HepG2 (cell line): ENCODE measurements at regions not wholly inside any gene's neighbourhood (a gene's known extent, or its start where the extent isn't known, plus 50 kb on each side); places are given as distances from the start of the nearest gene placed in this dataset.

Experiments
- ATAC-seq: fragments of 200-7000 bp; cut with Tn5 transposase; 3 replicates; pipeline ENCODE4 v1.9.1; 2020; ENCODE audit warnings: mild to moderate bottlenecking, moderate library complexity
- BruUV-seq: library from RNA; stranded (reverse); fragments of 400-500 nt; replicated peaks from 2 replicates; lab custom pipeline; 2021; lab: Mats Ljungman, UMichigan
- CTCF ChIA-PET: fragments of 300-600 bp; formaldehyde crosslinking; extraction: SDS; loops from one replicate; lab custom pipeline; 2021; ENCODE audit warnings: low total read pairs, inconsistent platforms, low intra/inter-chr PET ratio; lab: Yijun Ruan, JAX
- POLR2A ChIA-PET: fragments of 350-600 bp; sonication (Branson Sonifier 250); formaldehyde crosslinking; loops from one replicate; lab custom pipeline; 2020; ENCODE audit warnings: antibody characterized with exemption, inconsistent platforms; lab: Yijun Ruan, JAX
- DNase-seq: peaks from one replicate; pipeline ENCODE4 v3.0.0-alpha.2; 2015; ENCODE audit warnings: low spot score
- FAIRE-seq: peaks from 3 replicates; lab custom pipeline; 2011; peaks lifted over from hg19 to GRCh38; lab: Jason Lieb, UNC
- H2AFZ ChIP-seq: one replicate; pipeline ENCODE4 v1.6.1; 2011; ENCODE audit warnings: low read length, inconsistent platforms
- H3K27ac ChIP-seq: fragments of 300-600 bp; 3 replicates; pipeline ENCODE4 v1.8.0; 2011; ENCODE audit warnings: mixed run types, mild to moderate bottlenecking, mixed read lengths, low read length, inconsistent platforms; ENCODE audit not compliant: insufficient read depth; ENCODE audit errors: extremely low read length
- H3K27me3 ChIP-seq, 2 experiments: fragments of 200-600 bp in 1 of 2; 2 replicates in 1 of 2; 3 replicates in 1 of 2; pipeline versions ENCODE4 v1.6.0 to v1.8.0; 2011; ENCODE audit warnings: low read length in 2 of 2, mild to moderate bottlenecking in 2 of 2, moderate library complexity in 2 of 2, inconsistent platforms in 1 of 2; ENCODE audit not compliant: insufficient read depth in 2 of 2, control insufficient read depth in 1 of 2
- H3K36me3 ChIP-seq, 2 experiments: fragments of 200-600 bp in 1 of 2; replicated peaks in 1 of 2; 2 replicates in 1 of 2; 3 replicates in 1 of 2; pipeline versions ENCODE4 v1.5.1 to v1.8.0; 2011; ENCODE audit warnings: low read length in 2 of 2, inconsistent platforms in 1 of 2; ENCODE audit not compliant: insufficient read depth in 2 of 2, control insufficient read depth in 1 of 2
- H3K4me1 ChIP-seq: 2 replicates; pipeline ENCODE4 v1.5.1; 2012; ENCODE audit warnings: low read length, inconsistent platforms; ENCODE audit not compliant: insufficient read depth
- H3K4me2 ChIP-seq: 2 replicates; pipeline ENCODE4 v1.6.0; 2011; ENCODE audit warnings: low read depth, low read length, inconsistent platforms
- H3K4me3 ChIP-seq, 3 experiments: fragments of 200-600 bp in 1 of 3; sonication (generic), shearing (Covaris generic) in 1 of 3; replicated peaks in 1 of 3; 2 replicates each; pipeline ENCODE4 v1.5.1; 2011 to 2016; ENCODE audit warnings: low read length in 3 of 3, inconsistent platforms in 2 of 3, low read depth in 2 of 3, mild to moderate bottlenecking in 2 of 3, control low read depth in 1 of 3, mixed read lengths in 1 of 3; ENCODE audit not compliant: insufficient read depth in 1 of 3
- H3K79me2 ChIP-seq: one replicate; pipeline ENCODE4 v1.6.1; 2011; ENCODE audit warnings: low read length, inconsistent platforms; ENCODE audit not compliant: insufficient read depth
- H3K9ac ChIP-seq: 2 replicates; pipeline ENCODE4 v1.6.0; 2011; ENCODE audit warnings: mild to moderate bottlenecking, low read depth, low read length, inconsistent platforms; ENCODE audit not compliant: insufficient read depth
- H3K9me3 ChIP-seq: 2 replicates; pipeline ENCODE4 v1.5.1; 2012; ENCODE audit warnings: mild to moderate bottlenecking, low read length
- H4K20me1 ChIP-seq: 2 replicates; pipeline ENCODE4 v1.6.0; 2011; ENCODE audit warnings: inconsistent platforms, mild to moderate bottlenecking, low read length, moderate library complexity; ENCODE audit not compliant: insufficient read depth
- AGO1 ChIP-seq: fragments of 200-400 bp; formaldehyde crosslinking; IDR thresholded peaks from 2 replicates; pipeline ENCODE4 v1.6.1; 2017; ENCODE audit warnings: mild to moderate bottlenecking, low read depth, low read length, moderate library complexity; ENCODE audit not compliant: poor library complexity, severe bottlenecking
- CENPT ChIP-seq: sonication (generic); formaldehyde crosslinking; IDR thresholded peaks from 2 replicates; pipeline ENCODE4 v1.8.0; 2022; ENCODE audit warnings: low read depth, mild to moderate bottlenecking, moderate library complexity, missing genetic modification reagents
- FOXO1 ChIP-seq: sonication (generic); formaldehyde crosslinking; IDR thresholded peaks from 2 replicates; pipeline ENCODE4 v1.4.0; 2020; ENCODE audit warnings: missing genetic modification reagents
- FUBP1 ChIP-seq: sonication (generic); formaldehyde crosslinking; IDR thresholded peaks from 2 replicates; pipeline ENCODE4 v1.5.1; 2020; ENCODE audit warnings: missing genetic modification reagents, mild to moderate bottlenecking, borderline replicate concordance
- GATAD2A ChIP-seq: IDR thresholded peaks from 2 replicates; pipeline ENCODE4 v1.6.1; 2016
- HHEX ChIP-seq: IDR thresholded peaks from 2 replicates; pipeline ENCODE4 v1.6.1; 2016; ENCODE audit warnings: control low read depth
- HOMEZ ChIP-seq: IDR thresholded peaks from 2 replicates; pipeline ENCODE4 v1.6.1; 2016; ENCODE audit warnings: low read depth
- HOXA3 ChIP-seq: sonication (generic); formaldehyde crosslinking; IDR thresholded peaks from 2 replicates; pipeline ENCODE4 v1.5.0; 2020; ENCODE audit warnings: missing genetic modification reagents
- SMARCC2 ChIP-seq: fragments of 450-650 bp; IDR thresholded peaks from 2 replicates; pipeline ENCODE4 v1.6.1; 2017; ENCODE audit warnings: antibody characterized with exemption, mild to moderate bottlenecking
- SOX13 ChIP-seq, 3 experiments: fragments of 450-650 bp in 1 of 3; sonication (generic) in 1 of 3; formaldehyde crosslinking in 1 of 3; IDR thresholded peaks in 2 of 3; conservative IDR thresholded peaks in 1 of 3; 2 replicates each; pipeline versions ENCODE4 v1.5.0 to v1.6.1; 2016 to 2020; ENCODE audit warnings: antibody characterized with exemption in 1 of 3, mild to moderate bottlenecking in 1 of 3, missing compliant biosample characterization in 1 of 3, missing genetic modification reagents in 1 of 3, moderate library complexity in 1 of 3
- SYNCRIP ChIP-seq: fragments of 200-400 bp; formaldehyde crosslinking; IDR thresholded peaks from 2 replicates; pipeline ENCODE4 v1.6.1; 2018; ENCODE audit warnings: mild to moderate bottlenecking, low read depth, low read length; ENCODE audit not compliant: insufficient read depth
- ZEB1 ChIP-seq: IDR thresholded peaks from 2 replicates; pipeline ENCODE4 v1.6.1; 2012; ENCODE audit warnings: mild to moderate bottlenecking, low read depth, inconsistent platforms; ENCODE audit not compliant: insufficient replicate concordance
- ZNF205 ChIP-seq: IDR thresholded peaks from 2 replicates; pipeline ENCODE4 v1.6.1; 2018; ENCODE audit warnings: missing biosample characterization, missing genetic modification reagents
- ZNF350 ChIP-seq: sonication (generic); formaldehyde crosslinking; IDR thresholded peaks from 2 replicates; pipeline ENCODE4 v1.4.0; 2020; ENCODE audit warnings: mild to moderate bottlenecking, low read depth, missing genetic modification reagents, borderline replicate concordance
- ZNF549 ChIP-seq: sonication (generic); formaldehyde crosslinking; IDR thresholded peaks from 2 replicates; pipeline ENCODE4 v1.5.0; 2020; ENCODE audit warnings: missing genetic modification reagents
- ZNF607 ChIP-seq: sonication (generic); formaldehyde crosslinking; IDR thresholded peaks from 2 replicates; pipeline ENCODE4 v1.5.1; 2020; ENCODE audit warnings: missing genetic modification reagents, mild to moderate bottlenecking, borderline replicate concordance
- ZNF839 ChIP-seq: sonication (generic); formaldehyde crosslinking; IDR thresholded peaks from 2 replicates; pipeline ENCODE4 v1.4.0; 2020; ENCODE audit warnings: missing genetic modification reagents, mild to moderate bottlenecking, borderline replicate concordance
- whole genome bisulfite sequencing: methylation state at CpG from one replicate; pipeline ENCODE4 v1.1.6; 2017; ENCODE audit warnings: low lambda C conversion rate; 5-methylcytosine and 5-hydroxymethylcytosine counted together
- in situ Hi-C: cut with HindIII; loops from 2 replicates; pipeline ENCODE4 v1.10.0; 2017; ENCODE audit warnings: low pct_unique_long_range_greater_than_20kb; ENCODE audit not compliant: extremely low pct_ligation_motif_present
- intact Hi-C: fragments of 100-400 bp; cut with micrococcal nuclease; formaldehyde crosslinking; loops from one replicate; pipeline ENCODE4 v1.10.0; 2022; ENCODE audit not compliant: unreplicated experiment

- TF ChIP-seq SOX13 (IDR thresholded peaks at IDR 0.05) (no peak), SOX13 (CRISPR knock-in tag; conservative IDR thresholded peaks at IDR 0.05 in 1 of 2, IDR thresholded peaks at IDR 0.05 in 1 of 2) (no peak), SYNCRIP (no peak)
These were observed 370.2 kb upstream of the SASH1 start (continued) for GRCh38 chr6:147972448-147972847.

DNA sequence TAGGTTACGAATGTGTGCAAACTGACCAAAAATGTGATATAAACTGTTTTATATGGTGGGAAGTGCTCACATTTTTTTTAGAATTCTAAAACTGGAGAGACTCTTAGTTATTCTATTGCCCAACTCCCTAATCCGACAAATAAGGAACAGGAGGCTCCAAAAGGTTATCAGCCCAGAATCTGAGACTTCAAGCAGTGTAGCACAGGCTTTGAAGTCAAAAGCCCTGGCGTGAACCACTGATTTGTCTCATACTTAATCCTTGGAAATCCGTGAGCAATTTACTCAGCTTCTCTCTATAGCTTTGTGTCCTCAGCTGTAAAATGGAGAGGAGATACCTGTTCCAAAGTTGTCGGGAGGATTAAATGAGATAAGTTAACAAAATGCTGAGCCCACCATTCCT lies 368.8 kb upstream of the SASH1 start:
- ATAC-seq (no peak), FAIRE-seq (no peak), DNase-seq (no peak)
- H3K79me2 ChIP-seq = no peaks in the 10 kb centered on the region
- no peak overlapping the region for H3K27ac ChIP-seq
- no peak overlapping the region for H3K4me2 ChIP-seq
- intact Hi-C loops = loop anchor here (5.0 kb wide), 2 partner anchors 187 to 582 kb away; no protein-coding TSS in a partner anchor
- ChIA-PET POLR2A (no interaction called here), CTCF (no interaction called here)
- no peak overlapping the region for H3K4me3 ChIP-seq
- H3K9ac ChIP-seq = no peak overlapping the region
- in situ Hi-C loops = loop anchor here (10.0 kb wide), 1 partner anchor 469 kb away; the partner anchor contains the start of gene SAMD5
- 31% methylated on average over 5 of the region's 5 CpGs for WGBS
- no peaks in the 10 kb centered on the region for H4K20me1 ChIP-seq
- no peaks in the 10 kb centered on the region for H3K4me1 ChIP-seq
- no peaks in the 10 kb centered on the region for H3K9me3 ChIP-seq
- no peak overlapping the region for H2AFZ ChIP-seq
- no peaks in the 10 kb centered on the region for H3K27me3 ChIP-seq
- H3K36me3 ChIP-seq = no peaks in the 10 kb centered on the region
- BruUV-seq = no TSS peak
- no peak for TF ChIP-seq ZNF350
- TF ChIP-seq ZNF205 = no peak
- no peak for TF ChIP-seq CENPT (CRISPR knock-in tag)
- TF ChIP-seq ZNF839 (CRISPR knock-in tag) = no peak
- TF ChIP-seq ZEB1 = no peak
- TF ChIP-seq FUBP1 = no peak
- no peak for TF ChIP-seq GATAD2A
- no peak for TF ChIP-seq SMARCC2
- no peak for TF ChIP-seq ZNF549 (CRISPR knock-in tag)
- TF ChIP-seq AGO1 = no peak
- TF ChIP-seq ZNF607 (CRISPR knock-in tag) = no peak
- TF ChIP-seq FOXO1 (CRISPR knock-in tag) = no peak
- TF ChIP-seq HOXA3 = no peak
- no peak for TF ChIP-seq HOMEZ (CRISPR knock-in tag)
- TF ChIP-seq HHEX (CRISPR knock-in tag) = no peak
